Medulla oblongata (tissue), 1 donor: ENCODE measurements at regions not wholly inside any gene's neighbourhood (a gene's known extent, or its start where the extent isn't known, plus 50 kb on each side); places are given as distances from the start of the nearest gene placed in this dataset.

ENCODE experiments used
- DNase-seq: peaks from one replicate; pipeline ENCODE4 v3.0.0-alpha.2; 2015; ENCODE audit errors: extremely low spot score

DNA sequence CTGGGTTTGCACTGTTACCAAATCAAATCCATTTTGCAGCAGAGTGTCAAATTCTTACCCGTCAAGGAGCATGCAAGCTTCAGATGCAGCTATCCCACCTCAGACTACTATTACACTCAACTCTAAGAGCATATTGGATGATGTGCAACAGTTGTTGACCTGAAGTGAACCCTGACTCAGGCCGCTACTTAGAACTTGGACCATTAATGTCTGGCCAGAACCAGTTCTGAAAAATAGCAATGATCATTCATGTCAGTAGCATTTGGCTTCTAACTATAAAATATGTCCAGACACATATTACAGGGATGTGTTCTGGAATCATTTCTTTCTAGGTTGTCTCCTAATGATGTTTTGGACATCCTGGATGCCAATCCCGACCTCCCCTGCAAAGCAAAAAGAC, 135.5 kb upstream of the PKDCC start:
- no peak for DNase-seq

DNA sequence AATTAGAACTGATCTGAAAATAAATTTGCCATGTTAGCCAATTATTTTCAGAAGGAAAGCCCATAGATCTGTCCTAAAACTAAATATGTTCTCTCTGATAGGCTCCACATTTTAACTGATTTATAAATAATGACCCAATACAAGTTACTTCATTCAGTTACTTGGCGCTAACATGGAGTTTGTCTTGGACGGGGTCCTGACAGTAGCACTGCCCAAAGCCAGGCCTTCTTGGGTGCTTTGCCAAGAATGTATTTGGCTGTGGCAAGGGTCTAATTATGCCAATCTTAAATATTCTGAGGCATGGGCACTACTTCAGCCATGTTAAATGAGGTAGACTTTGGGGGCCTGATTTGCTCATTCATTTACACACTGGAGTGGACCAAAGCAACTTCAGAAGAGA, 135.0 kb upstream of the PKDCC start:
- no peak for DNase-seq

DNA sequence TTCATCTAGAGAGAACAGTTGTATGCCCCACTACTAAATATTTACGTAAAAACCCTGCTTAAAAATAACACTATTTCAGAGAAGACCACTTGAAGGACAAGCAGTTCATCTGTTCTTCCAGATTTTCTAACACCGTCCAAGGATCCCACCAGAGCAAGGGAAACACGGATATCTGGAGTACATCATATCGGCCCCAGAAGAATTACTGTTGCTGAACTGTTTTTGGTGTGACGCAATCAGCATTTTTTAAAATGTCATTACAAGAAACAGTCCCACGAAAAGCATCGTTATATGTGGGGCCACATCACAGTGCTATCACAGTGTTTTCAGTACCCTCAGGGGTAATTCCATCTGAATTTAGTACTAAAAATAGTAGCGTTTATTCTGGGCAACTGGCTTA, 134.5 kb upstream of the PKDCC start:
- no peak for DNase-seq

DNA sequence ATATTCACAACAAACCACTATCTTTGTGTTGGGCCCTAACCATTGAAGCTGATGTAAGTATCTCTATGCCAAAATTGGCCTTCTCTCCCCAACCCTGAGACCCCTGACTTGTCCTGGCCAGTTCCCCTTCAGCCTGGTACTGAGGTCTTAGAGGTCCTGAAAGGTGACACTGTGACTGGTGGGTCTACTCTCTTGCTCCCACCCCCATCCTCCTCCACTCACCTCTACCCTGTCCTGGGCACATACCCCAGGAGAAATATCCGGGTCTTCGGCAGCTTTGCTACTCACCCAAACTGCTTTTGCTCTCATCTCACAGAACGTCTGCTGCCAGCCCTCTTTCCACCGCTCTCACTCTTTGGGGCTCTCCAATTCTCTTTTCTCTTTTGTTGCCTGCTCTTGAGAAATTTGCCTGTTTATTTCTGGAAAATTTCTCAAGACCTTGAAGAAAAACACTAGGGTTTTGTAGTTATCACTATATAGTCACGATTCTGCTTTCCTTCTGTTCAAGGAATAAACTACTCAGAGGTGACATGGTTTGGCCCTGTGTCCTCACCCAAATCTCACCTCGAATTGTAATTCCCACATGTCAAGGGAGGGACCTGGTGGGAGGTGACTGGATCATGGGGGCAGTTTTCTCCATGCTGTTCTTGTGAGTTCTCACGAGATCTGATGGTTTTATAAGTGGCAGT, 133.8 kb upstream of the PKDCC start:
- DNase-seq = no peak

DNA sequence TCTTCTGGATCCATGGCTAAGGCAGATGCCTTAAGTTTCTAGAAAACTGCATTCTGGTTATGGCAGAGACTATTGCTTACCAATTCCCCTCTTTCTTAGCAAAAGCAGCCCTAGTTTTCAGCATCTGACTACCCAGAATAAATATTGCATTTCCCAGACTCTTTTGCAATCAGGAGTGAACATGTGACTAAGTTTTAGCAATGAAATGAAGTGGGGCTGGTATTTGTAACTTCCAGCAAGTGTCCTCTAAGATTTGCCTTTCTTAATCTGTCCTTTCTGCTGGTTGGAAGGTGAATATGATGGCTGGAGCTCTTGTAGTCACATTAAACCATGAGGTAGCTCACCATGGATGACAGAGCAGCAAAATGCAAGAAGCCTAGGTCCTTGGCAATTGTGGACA, 132.9 kb upstream of the PKDCC start:
- no peak for DNase-seq

DNA sequence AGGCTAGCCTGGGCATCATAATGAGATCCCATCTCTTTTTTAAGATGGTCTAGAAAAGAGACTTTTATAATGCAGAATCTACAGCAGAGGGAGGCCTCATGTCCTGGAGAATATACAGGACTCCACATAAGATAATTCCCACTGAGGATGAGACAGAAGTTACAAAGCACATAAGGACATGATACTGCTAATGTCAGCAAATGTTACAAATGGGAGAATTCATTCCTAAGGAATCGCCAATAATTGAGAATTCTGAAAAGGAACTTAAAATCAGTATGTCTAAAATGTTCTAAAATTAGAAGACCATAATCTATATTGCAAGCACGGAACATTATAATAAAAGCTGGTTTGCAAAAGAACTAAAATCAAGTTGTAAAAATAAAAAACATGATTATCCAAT, 131.6 kb upstream of the PKDCC start:
- no peak for DNase-seq

DNA sequence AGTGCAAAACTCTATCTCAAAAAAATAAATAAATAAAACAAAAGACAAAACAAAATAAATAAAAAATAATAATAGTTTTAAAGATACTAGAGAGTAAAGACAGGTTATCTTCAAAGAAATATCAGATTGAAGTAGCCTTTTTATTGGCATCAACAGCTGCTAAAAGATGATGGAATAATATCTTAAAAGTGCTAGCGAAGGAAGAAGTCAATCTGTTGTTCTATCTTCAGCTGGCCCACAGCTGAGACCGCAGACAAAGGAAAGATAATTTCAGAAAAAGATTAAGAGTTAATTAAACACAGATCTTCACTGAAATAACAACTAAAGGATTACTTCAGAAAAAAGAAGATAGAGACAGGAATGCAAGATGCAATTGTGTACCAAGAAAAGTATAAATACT, 130.2 kb upstream of the PKDCC start:
- no peak for DNase-seq

DNA sequence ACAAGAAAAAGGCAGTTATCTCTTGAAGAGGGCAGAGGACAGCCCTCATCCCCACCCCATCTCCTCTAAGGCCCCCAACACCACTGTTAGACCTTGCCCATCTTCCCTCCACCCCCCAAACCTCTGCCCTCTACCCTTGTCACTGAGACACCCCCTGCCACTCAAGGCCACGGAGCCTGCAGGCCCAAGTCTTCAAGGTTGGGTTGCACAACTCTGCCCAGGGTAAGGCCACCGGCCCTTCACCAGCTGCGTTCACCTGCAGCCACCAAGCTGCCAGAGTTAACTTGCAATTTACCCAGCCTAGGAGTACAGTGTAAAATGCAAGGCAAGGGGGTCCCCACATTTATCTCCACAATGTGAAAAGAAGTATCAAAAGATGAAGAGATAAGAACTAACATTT, 128.7 kb upstream of the PKDCC start:
- DNase-seq = no peak

DNA sequence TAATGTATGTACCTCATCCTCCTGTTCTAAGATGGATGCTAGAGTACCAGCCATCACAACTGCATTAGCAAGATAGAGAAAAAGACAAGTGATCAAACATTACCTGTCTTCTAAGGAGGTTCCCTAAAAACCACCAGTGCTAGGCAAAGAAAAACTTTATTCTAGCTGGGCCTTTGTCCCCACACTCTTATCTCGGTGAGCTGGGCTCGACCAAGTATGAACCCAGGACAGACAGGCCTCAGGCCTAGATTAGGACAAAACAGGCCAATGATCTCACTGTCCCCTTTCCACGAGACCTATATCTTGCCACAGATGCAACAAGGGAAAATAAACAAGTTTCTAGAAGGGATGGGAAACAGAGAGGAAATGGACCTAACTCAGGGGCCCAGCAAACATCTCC, 127.6 kb upstream of the PKDCC start:
- DNase-seq = no peak

DNA sequence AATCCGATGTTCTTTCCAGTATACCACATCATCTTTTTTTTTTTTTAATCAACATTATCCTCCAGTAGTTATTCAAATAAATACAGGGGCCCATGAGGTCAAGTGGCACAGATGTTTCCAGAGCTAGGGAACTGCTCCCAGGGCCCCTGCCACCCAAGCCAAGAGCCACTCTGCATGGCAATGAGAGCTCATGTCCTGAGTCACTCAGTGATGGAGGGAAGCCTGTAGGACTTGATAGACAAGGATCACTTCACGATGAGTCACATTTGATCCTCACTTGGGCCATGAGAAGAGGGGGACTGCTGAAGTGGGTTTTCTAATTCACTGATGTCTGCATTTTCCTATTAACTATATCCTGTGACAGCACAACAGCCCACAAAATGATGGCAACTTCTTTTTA, 127.0 kb upstream of the PKDCC start:
- DNase-seq = no peak

DNA sequence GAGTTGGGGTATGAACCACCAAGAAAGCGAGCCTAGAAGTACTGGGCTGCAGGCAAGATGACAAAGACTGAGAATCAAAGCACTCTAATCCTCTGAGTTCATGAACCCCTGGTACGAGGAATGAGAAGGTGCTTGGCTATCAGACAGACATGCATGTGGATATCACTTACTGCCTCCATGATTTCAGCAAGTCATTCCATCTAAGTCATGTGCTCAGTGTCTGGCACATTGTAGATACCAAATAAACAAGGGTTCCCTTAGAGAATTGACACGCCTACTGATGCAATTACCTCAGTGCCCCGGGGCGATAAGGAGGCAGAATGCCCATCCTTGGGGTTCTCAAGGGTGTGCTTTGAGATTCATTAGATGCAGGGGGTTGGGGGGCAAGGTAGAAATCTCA, 125.6 kb upstream of the PKDCC start:
- DNase-seq = peak; percentile 66

DNA sequence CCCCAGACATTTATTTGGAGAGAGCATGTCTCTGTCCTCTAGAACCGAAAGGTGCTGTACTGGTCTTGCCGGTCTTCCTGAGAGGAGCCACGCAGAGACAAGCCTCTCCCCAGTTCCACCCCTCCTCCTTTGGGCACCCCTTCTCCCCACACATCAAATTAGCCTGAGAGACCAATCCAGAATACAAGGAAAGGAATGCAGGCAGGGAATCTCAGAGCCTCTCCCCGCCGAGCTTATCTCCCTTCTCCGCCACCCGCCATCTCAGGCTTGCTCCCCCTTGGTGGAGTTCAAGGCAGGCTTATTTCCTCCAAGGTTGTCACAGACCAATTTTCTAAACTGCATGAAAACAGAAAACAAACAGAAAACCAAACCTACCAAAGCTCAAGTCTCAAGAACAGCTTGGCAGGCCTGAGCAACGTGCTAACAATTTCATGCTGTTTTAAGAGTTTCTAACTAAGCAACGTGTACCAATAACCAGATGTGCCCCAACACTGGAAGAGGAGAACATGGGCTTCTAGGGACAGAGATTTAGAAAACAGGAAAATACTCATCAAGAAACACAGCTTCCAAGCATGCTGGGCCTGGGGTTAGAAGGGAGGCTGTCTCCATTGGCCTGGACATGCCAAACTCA, 124.5 kb upstream of the PKDCC start:
- no peak for DNase-seq

DNA sequence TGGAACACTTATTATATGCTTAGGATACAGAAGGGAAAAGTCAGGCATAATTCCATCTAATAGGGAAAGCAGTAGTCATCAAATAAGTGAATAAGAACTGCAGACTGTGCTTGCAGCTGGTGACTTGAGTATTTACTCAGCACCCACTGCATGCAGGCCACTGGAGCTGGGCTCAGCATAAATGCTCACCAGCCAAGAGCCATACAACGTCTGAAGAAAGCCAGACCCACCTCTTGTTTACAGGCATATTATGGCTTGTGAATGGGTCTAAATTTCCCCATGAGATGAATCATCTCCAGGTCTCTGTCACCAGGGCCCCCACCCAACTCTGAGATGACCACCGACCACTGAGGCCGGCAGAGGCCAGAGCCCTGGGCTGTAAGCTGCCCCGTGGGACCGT, 123.8 kb upstream of the PKDCC start:
- DNase-seq = no peak

DNA sequence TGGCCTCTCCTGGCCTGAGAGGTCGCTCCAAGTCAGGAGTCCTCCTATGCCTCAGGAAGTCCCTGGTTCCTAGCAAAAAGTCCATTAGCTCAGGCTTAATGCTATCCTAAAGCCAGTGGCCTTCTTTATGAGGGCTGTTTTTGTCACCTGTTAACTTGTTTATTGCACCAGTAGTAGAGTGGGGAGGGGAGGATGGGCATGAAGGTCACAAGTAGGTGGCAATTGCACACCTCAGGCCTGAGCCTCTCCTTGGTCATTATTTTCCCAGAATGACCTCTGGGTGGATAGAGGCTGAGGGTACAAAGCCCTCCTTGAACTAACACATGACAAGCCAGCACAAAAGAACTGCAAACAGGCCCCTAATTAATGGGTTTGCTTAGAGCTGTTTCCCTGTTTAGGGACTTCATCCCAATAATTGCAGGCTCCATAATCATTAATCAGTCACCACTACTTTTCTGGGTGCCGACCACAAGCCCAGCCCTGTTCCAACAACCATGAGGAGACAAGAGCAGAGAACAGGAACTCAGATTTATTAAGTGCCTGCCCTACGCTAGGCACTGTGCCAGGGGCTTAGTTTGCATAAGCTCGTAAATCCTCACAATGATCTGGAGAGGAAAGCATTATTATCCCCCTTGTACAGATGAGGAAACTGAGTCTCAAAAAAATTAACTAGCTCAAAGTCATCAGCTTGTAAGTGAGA, 123.0 kb upstream of the PKDCC start:
- DNase-seq = no peak

DNA sequence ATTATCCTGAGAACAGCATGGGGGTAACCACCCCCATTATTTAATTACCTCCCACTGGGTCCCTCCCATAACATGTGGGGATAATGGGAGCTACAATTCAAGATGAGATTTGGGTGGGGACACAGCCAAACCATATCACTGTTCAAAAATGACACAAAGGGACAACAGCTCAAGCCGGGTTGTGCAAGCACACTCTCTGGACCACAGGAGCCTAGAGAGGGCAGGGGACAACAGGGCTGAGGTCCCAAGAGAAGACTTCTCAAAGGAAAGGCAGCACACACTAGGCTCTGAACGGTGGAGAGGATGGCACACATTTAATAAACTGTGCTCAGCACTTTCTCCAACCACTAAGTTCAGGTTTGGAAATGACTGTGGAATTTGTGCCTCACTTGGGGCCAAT, 122.1 kb upstream of the PKDCC start:
- no peak for DNase-seq

DNA sequence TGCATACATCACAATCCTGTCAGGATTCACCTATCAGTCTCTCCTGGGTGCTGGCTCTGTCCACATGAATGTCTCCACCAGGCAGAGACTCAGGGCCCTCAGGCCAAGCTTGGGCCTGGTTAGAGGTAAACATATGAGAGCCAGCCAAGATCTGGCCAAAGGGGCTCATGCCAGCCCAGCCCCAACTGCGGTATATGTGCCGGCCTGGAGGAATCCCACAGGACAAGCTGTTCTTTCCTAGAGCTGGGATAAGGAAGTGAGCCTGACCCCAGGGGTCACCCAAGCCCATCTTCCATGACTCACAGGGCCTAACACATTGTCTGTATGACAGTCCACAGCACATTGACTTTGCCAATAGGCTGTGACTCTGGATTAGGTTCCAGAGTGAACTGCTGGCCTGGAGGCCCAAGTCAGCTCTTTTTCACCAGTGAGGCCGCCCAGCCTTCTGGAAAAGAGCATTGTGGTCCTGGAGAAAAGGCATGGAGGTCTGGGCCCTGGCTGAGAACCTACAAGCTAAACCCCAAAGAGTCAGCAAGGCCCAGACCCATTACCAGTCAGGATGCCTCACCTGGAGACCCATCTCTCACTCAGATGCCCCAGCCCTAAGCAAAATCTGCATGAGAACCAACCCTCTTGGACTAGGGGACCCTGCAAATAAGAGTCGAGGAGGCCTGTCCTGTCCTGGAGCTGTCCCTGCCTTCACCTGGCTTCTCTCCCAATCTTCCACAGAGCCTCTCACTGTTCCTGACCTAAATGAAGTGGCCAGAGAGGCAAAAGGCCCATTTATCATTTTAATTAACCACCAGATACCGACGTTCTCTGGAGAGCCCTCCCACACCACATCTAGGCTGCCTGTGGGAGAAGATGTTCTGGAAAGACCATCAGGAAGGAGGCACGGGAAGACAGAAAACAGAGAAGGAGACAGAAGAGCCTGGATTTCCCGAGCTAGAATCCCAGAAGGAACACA, 120.9 kb upstream of the PKDCC start:
- no peak for DNase-seq

DNA sequence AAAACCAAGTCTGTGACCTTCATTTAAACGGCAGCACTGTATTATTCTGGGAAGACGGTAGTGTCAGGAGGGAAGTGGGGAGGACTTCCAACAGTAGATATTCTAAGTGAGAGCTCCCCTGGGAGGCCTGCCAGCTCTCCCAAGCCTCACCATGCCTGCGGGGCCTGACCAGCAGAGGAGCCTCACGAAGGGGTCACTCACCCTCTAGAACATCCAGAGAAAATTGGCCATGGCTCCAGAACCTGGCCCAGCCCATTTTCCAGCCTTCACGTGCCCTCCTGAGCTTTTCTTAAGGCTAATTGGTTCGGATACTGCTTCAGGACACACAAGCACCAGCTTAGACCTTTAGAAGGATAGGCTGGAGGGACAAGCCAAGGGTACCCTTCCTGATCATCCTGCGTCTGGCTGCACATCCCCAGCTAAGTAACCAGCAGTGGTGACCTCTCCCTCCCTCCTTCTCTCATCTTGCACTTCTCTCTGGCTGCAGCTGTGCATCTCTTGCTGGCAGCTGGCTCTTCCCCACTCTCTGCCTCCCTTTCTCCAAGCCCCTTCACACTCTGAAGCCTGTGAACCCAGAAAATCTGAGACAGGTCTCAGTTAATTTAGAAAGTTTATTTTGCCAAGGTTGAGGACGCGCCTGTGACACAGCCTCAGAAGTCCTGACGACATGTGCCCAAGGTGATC, 120.1 kb upstream of the PKDCC start:
- peak; percentile 45 for DNase-seq

DNA sequence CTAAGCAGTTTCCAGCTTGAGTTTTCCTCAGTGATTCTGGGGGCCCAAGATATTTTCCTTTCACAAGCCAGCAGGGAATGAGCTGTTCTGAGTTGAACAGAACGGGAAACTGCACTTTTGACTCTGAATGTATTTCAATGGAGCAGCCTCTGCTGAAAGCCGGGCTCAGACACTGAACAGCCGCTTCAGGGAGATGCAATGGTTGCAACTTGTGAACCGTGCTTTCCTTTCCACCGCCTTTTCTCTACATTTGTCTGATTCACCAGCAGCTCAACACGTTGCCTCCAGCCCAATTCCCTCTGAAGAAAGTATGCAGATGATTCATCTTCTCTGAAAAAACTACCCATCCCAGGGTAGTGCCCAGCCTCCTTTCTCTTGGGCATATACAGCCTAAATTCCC, 119.3 kb upstream of the PKDCC start:
- no peak for DNase-seq

DNA sequence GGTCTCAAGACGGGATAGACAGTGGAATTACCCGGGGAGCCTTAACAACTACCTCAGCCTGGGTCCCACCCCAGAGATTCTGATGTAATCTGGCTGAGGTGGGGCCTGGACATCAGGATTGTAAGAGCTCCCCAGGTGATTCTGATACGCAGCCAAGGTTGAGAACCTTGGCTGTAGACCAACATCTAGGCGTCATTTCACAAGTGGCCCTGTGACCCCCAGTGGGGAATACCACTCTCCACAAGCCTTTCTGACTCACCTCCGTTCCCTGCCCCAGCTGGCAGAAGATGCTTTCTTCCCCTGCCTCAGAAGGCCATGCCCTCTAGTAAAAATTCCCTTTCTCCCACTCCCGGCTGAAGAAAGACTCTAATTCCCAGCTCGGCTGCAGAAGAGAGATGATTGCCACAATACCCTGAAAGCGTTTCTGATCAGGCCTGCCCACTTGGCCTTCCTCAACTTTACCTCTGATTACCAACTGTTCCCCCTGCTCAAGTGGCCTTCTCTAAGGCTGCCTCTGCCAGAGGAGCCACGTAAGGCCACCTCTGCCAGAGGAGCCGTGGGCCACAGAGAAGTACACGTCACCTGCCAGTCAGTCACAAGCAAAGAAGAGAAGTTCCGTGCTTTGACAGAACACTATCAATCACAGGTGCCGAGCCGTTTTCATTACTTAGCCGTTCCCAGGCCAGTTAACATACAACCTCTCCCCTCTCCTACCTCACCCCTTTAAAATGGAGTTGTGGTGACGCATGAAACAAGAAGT, 116.8 kb upstream of the PKDCC start:
- DNase-seq = no peak

DNA sequence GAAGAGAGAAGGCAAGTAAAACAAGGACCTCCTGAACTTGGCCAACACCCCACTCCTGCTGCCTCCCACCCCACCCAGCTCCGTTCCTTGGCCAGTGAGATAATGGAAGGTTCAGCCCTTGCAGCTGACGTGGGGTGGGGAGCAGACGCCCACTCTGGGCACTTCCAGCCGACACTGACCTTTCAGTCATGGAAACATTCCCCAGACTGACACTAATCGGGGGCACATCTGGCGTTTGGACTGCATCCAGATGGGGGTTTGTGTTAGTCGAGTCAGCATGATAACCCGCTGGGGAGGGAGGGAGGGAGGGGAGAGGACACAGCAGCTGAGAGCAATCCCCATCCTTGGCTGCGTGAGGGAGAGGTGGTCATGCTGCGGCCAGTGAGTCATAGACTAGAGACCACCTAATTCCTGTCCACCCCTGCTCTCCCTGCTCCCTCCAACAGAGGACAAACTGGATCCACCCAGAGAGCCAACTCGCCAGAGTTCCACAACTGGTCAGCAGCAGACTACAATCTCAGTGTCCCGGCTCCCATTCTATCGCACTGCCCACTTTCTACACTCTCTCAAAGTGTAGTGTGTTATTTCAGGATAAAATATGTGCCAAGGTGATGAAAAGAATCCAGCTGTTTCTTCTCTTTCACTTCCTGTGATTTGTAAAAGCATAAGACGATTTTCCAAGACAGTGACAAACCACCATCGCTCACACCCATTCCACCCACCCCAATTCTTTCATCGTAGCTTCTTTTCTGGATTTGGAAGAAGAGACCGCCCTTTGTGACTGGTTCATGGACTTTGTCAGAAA, 115.4 kb upstream of the PKDCC start:
- no peak for DNase-seq
